Nephron progenitor cell (in vitro differentiated cells): ENCODE measurements at regions not wholly inside any gene's neighbourhood (a gene's known extent, or its start where the extent isn't known, plus 50 kb on each side); places are given as distances from the start of the nearest gene placed in this dataset.

Experiments used
- DNase-seq: peaks from one replicate; pipeline ENCODE4 v3.0.0; 2021
- H3K27ac Mint-ChIP-seq: 2 replicates; pipeline ENCODE4 v1.8.0; 2021; ENCODE audit warnings: mild to moderate bottlenecking, moderate library complexity, mixed read lengths
- H3K27me3 Mint-ChIP-seq: 2 replicates; pipeline ENCODE4 v1.8.0; 2021; ENCODE audit warnings: mild to moderate bottlenecking, low read depth, mixed read lengths; ENCODE audit not compliant: poor library complexity
- H3K36me3 Mint-ChIP-seq: 2 replicates; pipeline ENCODE4 v1.8.0; 2021; ENCODE audit warnings: low read depth, mixed read lengths
- H3K4me1 Mint-ChIP-seq: 2 replicates; pipeline ENCODE4 v1.8.0; 2021; ENCODE audit warnings: mixed read lengths
- H3K4me3 Mint-ChIP-seq: 2 replicates; pipeline ENCODE4 v1.8.0; 2021; ENCODE audit warnings: mild to moderate bottlenecking, moderate library complexity, mixed read lengths
- H3K9me3 Mint-ChIP-seq: 2 replicates; pipeline ENCODE4 v1.8.0; 2021; ENCODE audit warnings: mild to moderate bottlenecking, moderate library complexity, mixed read lengths
- CTCF ChIP-seq: fragments of 200-600 bp; sonication (generic); IDR thresholded peaks from 2 replicates; pipeline ENCODE4 v1.5.0; 2021; ENCODE audit warnings: antibody characterized with exemption

GRCh38 chr6:921400-921799 lies 228.5 kb upstream of the EXOC2 start:
- Mint-ChIP-seq H3K4me3 (no peak overlapping the region), H3K36me3 (peaks cover 12% of the 10 kb centered on the region), H3K4me1 (no peaks in the 10 kb centered on the region), H3K27ac (no peak overlapping the region), H3K9me3 (peaks cover 60% of the 10 kb centered on the region), H3K27me3 (peaks cover 7% of the 10 kb centered on the region)
- no peak for TF ChIP-seq CTCF
- DNase-seq: no peak

- Mint-ChIP-seq H3K9me3 (peaks cover 63% of the 10 kb centered on the region), H3K27ac (no peak overlapping the region), H3K27me3 (peaks cover 16% of the 10 kb centered on the region), H3K36me3 (peaks cover 12% of the 10 kb centered on the region), H3K4me3 (no peak overlapping the region), H3K4me1 (no peaks in the 10 kb centered on the region)
- DNase-seq: no peak
- TF ChIP-seq CTCF: no peak
Measured at GRCh38 chr6:920512-920911, 227.6 kb upstream of the EXOC2 start.

GRCh38 chr6:919500-919899 lies 226.6 kb upstream of the EXOC2 start:
- Mint-ChIP-seq H3K4me1 (no peaks in the 10 kb centered on the region), H3K4me3 (no peak overlapping the region), H3K36me3 (peaks cover 12% of the 10 kb centered on the region), H3K27ac (no peak overlapping the region), H3K27me3 (peaks cover 16% of the 10 kb centered on the region), H3K9me3 (peaks cover 63% of the 10 kb centered on the region)
- no peak for DNase-seq
- no peak for TF ChIP-seq CTCF

- Mint-ChIP-seq H3K27ac (no peak overlapping the region), H3K4me3 (no peak overlapping the region), H3K9me3 (peaks cover 69% of the 10 kb centered on the region), H3K27me3 (peaks cover 16% of the 10 kb centered on the region), H3K36me3 (peaks cover 12% of the 10 kb centered on the region), H3K4me1 (peaks cover 4% of the 10 kb centered on the region)
- DNase-seq: no peak
- TF ChIP-seq CTCF: no peak
Measured at GRCh38 chr6:917939-918338, 225.0 kb upstream of the EXOC2 start.

- peaks cover 12% of the 10 kb centered on the region for H3K36me3 Mint-ChIP-seq
- H3K27ac Mint-ChIP-seq: no peak overlapping the region
- DNase-seq: no peak
- peaks cover 66% of the 10 kb centered on the region for H3K9me3 Mint-ChIP-seq
- H3K4me3 Mint-ChIP-seq: no peak overlapping the region
- peaks cover 4% of the 10 kb centered on the region for H3K4me1 Mint-ChIP-seq
- no peak for TF ChIP-seq CTCF
- peaks cover 21% of the 10 kb centered on the region for H3K27me3 Mint-ChIP-seq
Measured at GRCh38 chr6:917296-917695, 224.4 kb upstream of the EXOC2 start.

- no peak for TF ChIP-seq CTCF
- Mint-ChIP-seq H3K9me3 (peaks cover 59% of the 10 kb centered on the region), H3K36me3 (peaks cover 12% of the 10 kb centered on the region), H3K27ac (no peak overlapping the region), H3K4me1 (peaks cover 4% of the 10 kb centered on the region), H3K4me3 (no peak overlapping the region), H3K27me3 (peaks cover 27% of the 10 kb centered on the region)
- no peak for DNase-seq
Measured at GRCh38 chr6:916131-916530, 223.2 kb upstream of the EXOC2 start.
